Skin of body (tissue), 1 donor: ENCODE measurements at regions not wholly inside any gene's neighbourhood (a gene's known extent, or its start where the extent isn't known, plus 50 kb on each side); places are given as distances from the start of the nearest gene placed in this dataset.

Source experiments
- DNase-seq: peaks from one replicate; lab custom pipeline; 2025; lab: John Stamatoyannopoulos, UW

GRCh38 chr19:46944918-46945628, 74.6 kb upstream of the NPAS1 start:
- DNase-seq, result peak; percentile 88

DNA sequence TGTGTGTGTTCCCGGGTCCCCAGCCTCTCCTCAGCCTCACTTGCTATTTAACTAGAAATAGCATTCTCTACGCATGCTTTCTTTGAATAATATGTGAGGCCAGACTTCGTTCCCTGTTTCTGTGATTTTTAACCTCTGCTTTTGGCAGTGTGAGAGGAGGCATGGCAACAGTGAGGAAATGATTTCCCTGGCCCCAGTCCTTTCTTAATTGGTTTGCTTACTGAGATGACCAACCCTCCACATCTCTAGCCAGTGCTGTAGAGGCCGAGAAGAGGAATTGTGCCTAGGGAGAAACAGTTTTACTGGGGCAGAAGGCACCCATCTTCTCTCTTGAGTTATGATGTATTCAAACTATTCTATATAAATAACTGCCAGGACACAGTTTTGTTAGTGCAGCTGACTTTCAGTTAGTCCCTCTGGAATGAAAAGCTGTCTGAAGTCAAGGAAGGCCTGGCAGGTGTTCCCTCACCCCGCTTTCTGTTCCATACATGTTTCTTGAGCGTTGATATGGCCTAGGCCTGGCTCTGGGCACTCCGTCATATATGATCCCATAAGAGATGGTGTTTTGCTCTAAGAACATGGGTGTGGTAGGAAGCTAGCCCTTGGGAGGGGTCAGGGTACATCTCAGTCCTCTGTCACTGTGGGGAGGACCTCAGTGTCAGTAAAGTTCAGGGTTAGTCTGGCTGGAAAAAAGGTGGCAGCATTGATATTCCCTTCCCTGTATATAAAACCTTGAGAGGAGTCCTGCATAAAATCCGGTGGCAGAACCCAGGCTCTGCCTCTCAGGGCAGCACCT, 73.7 kb upstream of the NPAS1 start:
- DNase-seq, result no peak

GRCh38 chr19:46946611-46947238, 72.9 kb upstream of the NPAS1 start:
- DNase-seq, result no peak

DNA sequence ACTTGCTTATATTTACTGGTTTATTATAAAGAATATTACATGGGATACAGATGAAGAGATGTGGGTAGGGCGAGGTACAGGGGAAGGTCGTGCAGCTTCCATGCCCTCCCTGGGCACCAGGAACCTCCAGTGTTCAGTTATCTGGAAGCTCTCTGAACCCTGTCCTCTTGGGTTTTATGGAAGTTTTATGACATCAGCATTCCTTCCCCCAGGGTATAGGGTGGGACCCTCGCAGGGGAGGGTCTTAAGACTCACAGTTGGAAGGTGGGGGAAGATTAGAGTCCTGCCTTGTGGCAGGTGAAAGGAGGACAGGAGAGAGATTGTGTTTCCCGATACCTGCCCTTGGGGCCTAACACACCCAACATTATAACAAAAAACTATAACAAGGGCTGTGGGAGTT, 71.8 kb upstream of the NPAS1 start:
- no peak for DNase-seq

- DNase-seq, result no peak
Observed at GRCh38 chr19:46950526-46951170, 69.0 kb upstream of the NPAS1 start.

DNA sequence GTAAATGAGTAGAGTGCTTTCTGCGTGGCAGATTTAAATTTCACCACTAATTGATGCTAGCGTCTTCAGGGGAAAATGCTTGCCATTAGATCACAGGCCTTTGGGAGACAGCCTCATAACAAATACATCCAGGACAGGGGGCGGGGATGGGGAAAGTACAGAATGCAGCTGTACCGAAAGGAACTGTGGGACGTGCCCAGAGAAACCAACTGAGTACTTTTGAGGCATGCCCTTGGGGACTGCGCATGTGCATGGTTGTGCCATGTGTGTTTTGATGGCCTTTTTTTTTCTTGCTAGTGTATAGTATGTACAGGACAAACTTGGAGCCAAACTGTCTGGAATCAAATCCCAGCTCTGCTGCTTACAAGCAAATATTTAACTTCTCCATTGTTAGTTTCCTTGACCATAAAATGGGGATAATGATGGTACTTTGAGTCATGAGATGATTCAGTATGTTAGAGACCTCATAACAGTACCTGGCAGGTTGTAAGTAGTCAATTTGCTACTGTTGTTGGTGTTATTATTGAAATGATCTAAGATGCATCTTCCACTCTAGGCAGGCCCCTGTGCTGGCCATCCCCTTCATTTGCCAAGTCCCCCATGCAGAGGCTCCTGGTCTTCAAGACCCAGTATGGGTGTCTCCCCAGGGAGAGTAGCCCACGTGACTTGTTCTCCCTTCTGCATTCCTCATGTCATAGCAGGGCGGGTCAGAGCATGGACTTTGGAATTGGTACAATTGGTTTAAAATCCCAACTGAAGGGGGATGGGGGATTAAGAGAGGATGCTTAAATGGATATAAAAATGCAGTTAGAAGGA, 68.3 kb upstream of the NPAS1 start:
- peak; percentile 52 for DNase-seq

DNA sequence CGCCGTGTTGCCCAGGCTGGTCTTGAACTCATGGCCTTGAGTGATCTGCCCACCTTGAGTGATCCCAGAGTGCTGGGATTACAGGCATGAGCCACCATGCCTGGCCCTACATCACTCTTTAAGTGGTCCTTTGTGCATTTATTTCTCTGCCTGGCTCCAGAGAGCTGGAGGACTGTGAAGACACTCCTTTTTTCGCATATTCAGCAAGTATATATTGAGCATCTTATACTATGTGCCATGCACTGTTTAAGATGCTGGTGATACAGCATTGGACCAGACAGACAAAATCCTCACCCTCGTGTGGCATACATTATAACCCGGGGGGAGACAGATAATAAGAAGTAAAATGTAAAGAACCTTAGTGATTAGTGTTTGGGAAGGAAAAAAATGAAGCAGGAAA, 66.8 kb upstream of the NPAS1 start:
- no peak for DNase-seq

- no peak for DNase-seq
Observed at GRCh38 chr19:46953955-46954501, 65.6 kb upstream of the NPAS1 start.

DNA sequence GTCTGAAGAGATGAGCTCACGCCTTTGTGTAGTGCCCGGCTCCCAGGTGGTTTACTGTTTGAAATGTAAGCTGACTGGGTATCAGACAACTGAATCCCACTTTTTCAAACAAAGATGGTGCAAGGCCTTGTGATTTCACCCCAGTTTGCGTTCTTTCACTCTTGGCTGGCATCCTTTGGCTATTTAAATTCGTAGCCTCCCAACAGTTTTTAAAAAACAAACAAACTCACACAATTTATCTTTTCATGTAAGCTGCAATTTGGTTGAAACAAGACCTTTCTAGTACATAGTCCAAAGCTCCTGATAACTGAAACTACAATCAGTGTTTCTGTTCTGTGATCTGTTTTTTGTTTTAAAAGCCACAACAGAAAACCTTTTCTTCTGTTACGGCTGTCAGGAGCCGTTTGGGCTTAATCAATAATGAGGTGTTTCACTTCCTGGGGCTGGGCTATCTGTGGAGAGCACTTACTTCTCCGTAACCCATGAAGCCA, 65.1 kb upstream of the NPAS1 start:
- DNase-seq, result no peak

- DNase-seq, result peak; percentile 23
Observed at GRCh38 chr19:46954993-46955812, 64.4 kb upstream of the NPAS1 start.

- no peak for DNase-seq
Observed at GRCh38 chr19:46955813-46956371, 63.7 kb upstream of the NPAS1 start.

- DNase-seq, result no peak
Observed at GRCh38 chr19:46958532-46958931, 61.1 kb upstream of the NPAS1 start.

- DNase-seq, result no peak
Observed at GRCh38 chr19:46959894-46960556, 59.6 kb upstream of the NPAS1 start.

- no peak for DNase-seq
Observed at GRCh38 chr19:46962030-46962570, 57.5 kb upstream of the NPAS1 start.

DNA sequence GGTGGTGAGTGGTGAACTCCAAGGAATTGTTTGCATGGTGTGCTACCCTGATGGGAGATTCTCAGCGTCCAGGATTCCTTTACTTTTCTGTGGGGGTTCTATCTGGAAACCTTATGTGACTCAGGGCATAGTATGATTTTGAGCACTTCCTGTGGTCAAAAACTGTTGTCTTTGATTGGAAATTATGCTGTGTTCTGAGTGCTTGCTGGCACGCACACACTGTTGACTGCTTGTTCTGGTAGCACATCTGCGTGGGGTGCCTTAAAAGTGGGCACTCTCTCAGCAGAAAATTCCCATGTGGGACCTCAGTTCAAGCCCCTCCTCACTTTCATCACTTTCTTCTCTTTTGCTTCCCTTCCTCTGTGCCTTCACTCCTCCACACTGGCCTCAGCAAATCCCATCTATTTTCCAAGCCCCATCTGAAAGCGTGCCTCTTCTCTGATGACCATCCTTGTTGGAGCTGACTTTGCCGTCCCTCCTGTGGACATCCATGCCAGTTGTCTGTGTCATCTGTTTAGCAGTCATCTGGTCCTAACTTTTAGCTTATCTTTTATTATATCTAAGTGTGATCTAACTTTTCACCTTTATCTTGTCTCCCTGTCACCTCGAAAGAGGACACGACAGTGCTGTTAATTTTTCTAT, 56.4 kb upstream of the NPAS1 start:
- no peak for DNase-seq

- no peak for DNase-seq
Observed at GRCh38 chr19:46967578-46968032, 52.0 kb upstream of the NPAS1 start.
